CD14-positive monocyte (primary cell): ENCODE measurements at regions not wholly inside any gene's neighbourhood (a gene's known extent, or its start where the extent isn't known, plus 50 kb on each side); places are given as distances from the start of the nearest gene placed in this dataset.

Experiments
- DNase-seq, 3 donors: peaks; one replicate each; pipeline ENCODE4 v3.0.0-alpha.2; 2011 to 2022
- H2AFZ ChIP-seq: 2 replicates; pipeline ENCODE4 v1.6.0; 2012; ENCODE audit warnings: mild to moderate bottlenecking, low read depth, low read length, inconsistent platforms; ENCODE audit not compliant: insufficient read depth, poor library complexity, severe bottlenecking
- H3K27ac ChIP-seq, 2 donors: 1 replicate in 1 of 2; 2 replicates in 1 of 2; pipeline ENCODE4 v1.5.1; 2012 to 2013; ENCODE audit warnings: low read length in 2 of 2, control low read depth in 1 of 2, inconsistent platforms in 1 of 2, low read depth in 1 of 2, mild to moderate bottlenecking in 1 of 2
- H3K27me3 ChIP-seq, 2 donors: one replicate each; pipeline versions ENCODE4 v1.6.0 to v1.6.1; 2011 to 2013; ENCODE audit warnings: low read length in 2 of 2; ENCODE audit not compliant: control insufficient read depth in 2 of 2, insufficient read depth in 2 of 2
- H3K36me3 ChIP-seq, 2 donors: replicated peaks in 1 of 2; 1 replicate in 1 of 2; 2 replicates in 1 of 2; pipeline versions ENCODE4 v1.5.1 to v1.6.1; 2012 to 2013; ENCODE audit warnings: low read length in 2 of 2, control low read depth in 1 of 2, inconsistent platforms in 1 of 2, mild to moderate bottlenecking in 1 of 2; ENCODE audit not compliant: insufficient read depth in 2 of 2, control insufficient read depth in 1 of 2
- H3K4me1 ChIP-seq, 2 donors: 1 replicate in 1 of 2; 2 replicates in 1 of 2; pipeline versions ENCODE4 v1.5.1 to v1.6.1; 2012 to 2013; ENCODE audit warnings: low read length in 2 of 2, control low read depth in 1 of 2, inconsistent platforms in 1 of 2, mild to moderate bottlenecking in 1 of 2, moderate library complexity in 1 of 2; ENCODE audit not compliant: insufficient read depth in 2 of 2, control insufficient read depth in 1 of 2
- H3K4me2 ChIP-seq: replicated peaks from 2 replicates; pipeline ENCODE3; 2012; ENCODE audit warnings: low read length, moderate library complexity, mild to moderate bottlenecking; ENCODE audit not compliant: poor library complexity, severe bottlenecking; ENCODE audit errors: extremely low read depth
- H3K4me3 ChIP-seq, 3 experiments: fragments of 200-600 bp in 1 of 3; sonication (generic) in 1 of 3; replicated peaks in 1 of 3; 1 replicate in 2 of 3; 2 replicates in 1 of 3; pipeline ENCODE4 v1.5.1; 2011 to 2013; ENCODE audit warnings: low read length in 3 of 3, mild to moderate bottlenecking in 3 of 3, control low read depth in 2 of 3, low read depth in 2 of 3, inconsistent platforms in 1 of 3, moderate library complexity in 1 of 3
- H3K79me2 ChIP-seq: 2 replicates; pipeline ENCODE4 v1.6.0; 2012; ENCODE audit warnings: mild to moderate bottlenecking, control low read depth, inconsistent platforms, low read length, moderate library complexity; ENCODE audit not compliant: insufficient read depth
- H3K9ac ChIP-seq: 2 replicates; pipeline ENCODE4 v1.6.0; 2017; ENCODE audit warnings: low read length, mild to moderate bottlenecking; ENCODE audit not compliant: insufficient read depth, poor library complexity, severe bottlenecking
- H3K9me3 ChIP-seq, 2 donors: replicated peaks in 1 of 2; 1 replicate in 1 of 2; 2 replicates in 1 of 2; pipeline versions ENCODE4 v1.5.1 to v1.6.1; 2012 to 2013; ENCODE audit warnings: low read length in 2 of 2, control low read depth in 1 of 2; ENCODE audit not compliant: control insufficient read depth in 1 of 2, insufficient read depth in 1 of 2
- H4K20me1 ChIP-seq: 2 replicates; pipeline ENCODE4 v1.6.0; 2012; ENCODE audit warnings: mild to moderate bottlenecking, low read length, control low read depth, moderate library complexity; ENCODE audit not compliant: insufficient read depth
- H3K27ac Mint-ChIP-seq, 7 donors: one replicate each; pipeline ENCODE4 v1.8.0; 2020; ENCODE audit warnings: mild to moderate bottlenecking in 7 of 7, mixed read lengths in 7 of 7, moderate library complexity in 6 of 7, inconsistent platforms in 2 of 7
- H3K27me3 Mint-ChIP-seq, 3 donors: one replicate each; pipeline ENCODE4 v1.8.0; 2021 to 2022; ENCODE audit warnings: low read depth in 3 of 3, mild to moderate bottlenecking in 3 of 3, mixed read lengths in 3 of 3, moderate library complexity in 3 of 3, inconsistent platforms in 1 of 3
- H3K36me3 Mint-ChIP-seq, 2 donors: one replicate each; pipeline ENCODE4 v1.8.0; 2020; ENCODE audit warnings: mixed read lengths in 2 of 2, inconsistent platforms in 1 of 2, mild to moderate bottlenecking in 1 of 2
- H3K4me1 Mint-ChIP-seq: one replicate; pipeline ENCODE4 v1.8.0; 2020; ENCODE audit warnings: mild to moderate bottlenecking, mixed read lengths
- H3K4me3 Mint-ChIP-seq, 2 donors: one replicate each; pipeline ENCODE4 v1.8.0; 2020; ENCODE audit warnings: mild to moderate bottlenecking in 2 of 2, mixed read lengths in 2 of 2, moderate library complexity in 1 of 2
- H3K9me3 Mint-ChIP-seq, 7 donors: one replicate each; pipeline ENCODE4 v1.8.0; 2020 to 2022; ENCODE audit warnings: mixed read lengths in 7 of 7, mild to moderate bottlenecking in 6 of 7, moderate library complexity in 6 of 7, inconsistent platforms in 2 of 7
- CTCF ChIP-seq: fragments of 200-600 bp; IDR thresholded peaks from one replicate; pipeline ENCODE4 v1.8.0; 2022; ENCODE audit warnings: antibody characterized with exemption, mild to moderate bottlenecking
- WGBS: methylation state at CpG from one replicate; pipeline ENCODE4 v1.1.5; 2013; ENCODE audit warnings: missing lambda C conversion rate; ENCODE audit not compliant: insufficient coverage; 5-methylcytosine and 5-hydroxymethylcytosine counted together
- intact Hi-C, 2 donors: fragments of 100-400 bp; cut with micrococcal nuclease; formaldehyde crosslinking; loops; one replicate each; pipeline versions ENCODE4 v1.15.0 to v1.15.1; 2023

- intact Hi-C loops: loop anchor here in 1 of 2 donors (5.0 kb wide), 1 partner anchor 51 kb away; no protein-coding TSS in a partner anchor
- Mint-ChIP-seq H3K27ac (peak overlapping the region in 1 of 7 donors; percentile 23), H3K4me3 (no peak overlapping the region), H3K36me3 (no peaks in the 10 kb centered on the region), H3K4me1 (peaks cover 9% of the 10 kb centered on the region), H3K27me3 (peaks cover 11 to 18% (median 13%) of the 10 kb centered on the region in 3 donors), H3K9me3 (peaks cover 0 to 2% (median 0%) of the 10 kb centered on the region in 7 donors)
- peaks cover 0 to 4% of the 10 kb centered on the region in 2 donors for H3K27me3 ChIP-seq
- H3K4me3 ChIP-seq: no peak overlapping the region
- DNase-seq: no peak
- H3K36me3 ChIP-seq: no peaks in the 10 kb centered on the region
- no peak for TF ChIP-seq CTCF
- no peak overlapping the region for H3K4me2 ChIP-seq
- H3K9ac ChIP-seq: no peak overlapping the region
- H3K9me3 ChIP-seq: no peaks in the 10 kb centered on the region
- no peaks in the 10 kb centered on the region for H4K20me1 ChIP-seq
- 58% methylated on average over 3 of the region's 4 CpGs for WGBS
- H2AFZ ChIP-seq: no peak overlapping the region
- peaks cover 6 to 7% of the 10 kb centered on the region in 2 donors for H3K4me1 ChIP-seq
- H3K79me2 ChIP-seq: no peaks in the 10 kb centered on the region
- H3K27ac ChIP-seq: no peak overlapping the region
These were observed 555.9 kb downstream of the MIAT start for GRCh38 chr22:27213294-27213693.

GRCh38 chr22:27213766-27214581 is 556.6 kb downstream of the MIAT start:
- Histone ChIP-seq H3K4me3 (no peak overlapping the region), H3K4me1 (peaks cover 6 to 7% of the 10 kb centered on the region in 2 donors), H2AFZ (no peak overlapping the region), H3K27me3 (peaks cover 0 to 5% of the 10 kb centered on the region in 2 donors), H3K36me3 (no peaks in the 10 kb centered on the region), H3K9me3 (no peaks in the 10 kb centered on the region), H3K4me2 (no peak overlapping the region), H3K27ac (no peak overlapping the region), H3K79me2 (no peaks in the 10 kb centered on the region), H3K9ac (no peak overlapping the region), H4K20me1 (no peaks in the 10 kb centered on the region)
- Mint-ChIP-seq H3K27ac (peak overlapping the region in 1 of 7 donors; percentile 23), H3K36me3 (no peaks in the 10 kb centered on the region), H3K27me3 (peaks cover 9 to 18% (median 13%) of the 10 kb centered on the region in 3 donors), H3K4me1 (peaks cover 9% of the 10 kb centered on the region), H3K9me3 (peaks cover 0 to 2% (median 0%) of the 10 kb centered on the region in 7 donors), H3K4me3 (no peak overlapping the region)
- no peak for TF ChIP-seq CTCF
- intact Hi-C loops: loop anchor here in 1 of 2 donors (5.0 kb wide), 1 partner anchor 52 kb away; no protein-coding TSS in a partner anchor
- WGBS: 92% methylated on average over 12 of the region's 17 CpGs
- no peak for DNase-seq
